Hematopoietic multipotent progenitor cell treated with erythropoietin and hydrocortisone succinate and interleukin-3 and kit ligand, for 8 days (in vitro differentiated cells): ENCODE measurements at regions not wholly inside any gene's neighbourhood (a gene's known extent, or its start where the extent isn't known, plus 50 kb on each side); places are given as distances from the start of the nearest gene placed in this dataset.
"Not testable (repeated sequence)": the region's sequence is repeated elsewhere in the genome, so short reads cannot be mapped to it uniquely, and the experiment has no call there.

Experiments used
- DNase-seq: peaks from one replicate; pipeline ENCODE4 v3.0.0-alpha.2; 2015

DNA sequence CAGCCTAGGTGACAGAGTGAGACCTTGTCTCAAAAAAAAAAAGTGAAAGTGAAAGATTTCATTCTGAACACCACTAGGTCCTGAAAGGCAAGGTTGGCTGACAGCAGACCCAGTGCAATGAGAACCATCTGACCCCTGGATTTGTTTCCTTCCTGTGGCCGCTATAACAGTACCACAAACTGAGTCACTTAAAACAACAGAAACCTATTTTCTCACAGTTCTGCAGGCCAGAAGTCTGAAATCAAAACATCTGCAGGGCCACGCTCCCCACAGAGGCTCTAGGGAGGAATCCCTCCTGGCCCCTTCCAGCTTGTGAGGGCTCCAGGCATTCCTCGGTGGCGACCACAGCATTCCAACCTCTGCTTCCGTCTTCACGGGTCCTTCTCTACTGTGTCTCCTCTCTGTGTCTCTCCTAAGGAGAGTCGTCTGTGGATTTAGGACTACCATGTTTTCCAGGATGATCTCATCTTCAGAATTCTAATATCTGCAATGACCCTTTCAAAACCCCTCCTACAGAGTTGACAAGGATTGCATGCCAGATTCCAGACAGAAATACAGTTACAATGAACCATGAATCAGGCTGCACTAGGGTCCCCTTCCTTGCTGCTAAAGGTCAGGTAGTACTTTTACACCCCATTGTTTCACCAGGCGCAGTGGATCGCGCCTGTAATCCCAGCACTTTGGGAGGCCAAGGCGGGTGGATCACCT, 78.0 kb upstream of the ADGRL1 start:
- DNase-seq = not testable (repeated sequence)

DNA sequence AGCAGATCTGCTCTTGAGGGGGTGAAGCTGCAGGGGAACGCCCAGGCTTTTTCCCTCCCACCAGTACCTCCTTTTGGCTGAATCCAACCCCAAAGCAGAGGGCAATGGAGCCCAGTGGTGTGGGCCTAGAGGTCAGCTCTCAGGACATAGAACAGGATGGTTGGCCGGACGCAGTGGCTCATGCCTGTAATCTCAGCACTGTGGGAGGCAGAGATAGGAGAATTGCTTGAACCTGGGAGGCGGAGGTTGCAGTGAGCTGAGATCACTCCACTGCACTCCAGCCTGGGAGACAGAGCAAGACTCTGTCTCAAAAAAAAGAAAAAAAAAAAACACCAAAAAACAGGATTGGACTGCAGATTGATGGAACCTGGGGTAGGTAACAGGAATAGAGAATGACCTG, 73.3 kb upstream of the ADGRL1 start:
- DNase-seq = not testable (repeated sequence)

DNA sequence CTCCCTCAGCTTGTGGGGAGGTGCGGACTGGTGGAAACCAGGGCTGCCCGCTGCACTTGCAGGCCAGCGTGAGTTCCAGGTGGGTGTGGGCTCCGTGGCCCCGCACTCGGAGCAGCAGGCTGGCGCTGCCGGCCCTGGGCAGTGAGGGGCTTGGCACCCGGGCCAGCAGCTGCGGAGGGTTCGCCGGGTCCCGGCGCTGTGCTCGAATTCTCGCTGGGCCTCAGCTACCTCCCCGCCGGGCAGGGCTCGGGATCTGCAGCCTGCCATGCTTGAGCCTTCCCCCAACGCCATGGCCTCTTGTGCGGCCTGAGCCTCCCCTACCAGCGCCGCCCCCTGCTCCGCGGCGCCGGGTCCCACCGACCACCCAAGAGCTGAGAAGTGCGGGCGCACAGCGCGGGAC, 71.6 kb upstream of the ADGRL1 start:
- no peak for DNase-seq

DNA sequence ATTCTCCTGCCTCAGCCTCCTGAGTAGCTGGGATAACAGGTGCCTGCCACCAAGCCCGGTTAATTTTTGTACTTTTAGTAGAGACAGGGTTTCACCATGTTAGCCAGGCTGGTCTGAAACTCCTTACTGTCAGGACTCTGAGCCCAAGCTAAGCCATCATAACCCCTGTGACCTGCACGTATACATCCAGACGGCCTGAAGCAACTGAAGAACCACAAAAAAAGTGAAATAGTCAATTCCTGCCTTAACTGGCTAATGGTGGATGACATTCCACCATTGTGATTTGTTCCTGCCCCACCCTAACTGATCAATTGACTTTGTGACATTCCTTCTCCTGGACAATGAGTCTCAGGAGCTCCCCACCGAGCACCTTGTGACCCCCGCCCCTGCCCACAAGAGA, 69.9 kb upstream of the ADGRL1 start:
- DNase-seq = not testable (repeated sequence)

DNA sequence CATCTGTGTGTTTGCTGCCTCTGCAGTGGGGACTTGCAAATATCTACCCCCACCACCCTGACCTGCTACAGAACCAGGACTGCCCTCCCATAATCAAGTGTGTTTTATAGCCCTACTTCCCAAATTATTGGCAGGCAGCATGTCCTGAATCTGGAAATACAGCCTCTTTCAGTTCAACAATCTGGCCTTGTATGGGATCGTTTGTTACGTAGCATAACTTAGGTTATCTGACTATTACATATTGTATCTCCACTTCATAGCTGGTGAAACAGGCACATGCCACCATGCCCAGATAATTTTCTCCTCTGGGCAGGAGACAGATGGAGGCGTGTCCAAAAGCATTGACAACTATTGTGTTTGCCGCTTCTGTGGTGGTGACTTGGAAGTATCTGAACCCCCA, 66.7 kb upstream of the ADGRL1 start:
- no peak for DNase-seq

DNA sequence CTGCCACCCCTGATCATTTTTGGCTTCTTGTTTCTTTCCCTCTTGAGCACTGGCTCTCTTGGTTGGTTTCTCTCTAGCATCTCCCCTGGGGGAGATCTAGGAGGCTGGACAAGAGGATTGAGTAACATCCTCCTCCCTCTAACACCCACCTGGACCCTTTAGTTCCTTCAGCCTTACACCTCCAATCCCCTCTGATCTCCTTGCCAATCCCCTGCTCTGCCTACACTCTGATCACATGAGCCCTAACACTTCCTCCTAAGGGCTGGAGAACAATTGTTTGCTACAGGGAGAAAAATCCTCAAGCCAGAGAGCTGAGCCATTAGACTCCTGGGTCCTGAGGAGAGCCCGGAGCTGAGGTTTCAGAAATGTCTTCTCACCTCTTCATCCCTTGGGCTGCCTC, 65.9 kb upstream of the ADGRL1 start:
- DNase-seq = no peak

DNA sequence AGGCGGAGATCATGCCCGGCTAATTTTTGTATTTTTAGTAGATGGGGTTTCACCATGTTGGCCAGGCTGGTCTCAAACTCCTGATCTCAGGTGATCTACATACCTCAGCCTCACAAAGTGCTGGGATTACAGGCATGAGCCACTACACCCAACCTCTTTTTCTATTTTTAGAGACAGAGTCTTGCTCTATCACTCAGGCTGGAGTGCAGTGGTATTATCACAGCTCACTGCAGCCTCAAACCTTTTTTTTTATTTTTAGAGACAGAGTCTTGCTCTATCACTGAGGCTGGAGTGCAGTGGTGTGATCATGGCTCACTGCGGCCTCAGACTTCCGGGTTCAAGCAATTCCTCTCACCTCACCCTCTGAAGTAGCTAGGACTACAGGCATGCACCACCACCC, 64.6 kb upstream of the ADGRL1 start:
- not testable (repeated sequence) for DNase-seq

DNA sequence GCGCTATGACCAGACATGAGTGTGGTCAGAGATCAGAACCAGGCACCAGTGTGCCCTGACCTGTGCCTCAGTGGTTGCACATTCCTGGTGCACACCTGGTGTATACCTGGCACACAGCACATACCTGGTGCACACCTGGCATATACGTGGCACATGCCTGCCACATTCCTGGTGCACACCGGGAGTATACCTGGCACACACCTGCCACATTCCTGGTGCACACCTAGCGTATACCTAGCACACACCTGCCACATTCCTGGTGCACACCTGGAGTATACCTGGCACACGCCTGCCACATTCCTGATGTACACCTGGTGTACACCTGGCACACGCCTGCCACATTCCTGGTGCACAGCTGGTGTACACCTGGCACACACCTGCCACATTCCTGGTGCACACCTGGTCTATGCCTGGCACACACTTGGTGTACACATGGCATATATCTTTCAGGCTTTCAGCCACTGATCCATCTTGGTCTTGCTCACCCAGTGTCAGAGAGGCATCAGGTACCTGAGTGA, 61.3 kb upstream of the ADGRL1 start:
- DNase-seq = no peak

DNA sequence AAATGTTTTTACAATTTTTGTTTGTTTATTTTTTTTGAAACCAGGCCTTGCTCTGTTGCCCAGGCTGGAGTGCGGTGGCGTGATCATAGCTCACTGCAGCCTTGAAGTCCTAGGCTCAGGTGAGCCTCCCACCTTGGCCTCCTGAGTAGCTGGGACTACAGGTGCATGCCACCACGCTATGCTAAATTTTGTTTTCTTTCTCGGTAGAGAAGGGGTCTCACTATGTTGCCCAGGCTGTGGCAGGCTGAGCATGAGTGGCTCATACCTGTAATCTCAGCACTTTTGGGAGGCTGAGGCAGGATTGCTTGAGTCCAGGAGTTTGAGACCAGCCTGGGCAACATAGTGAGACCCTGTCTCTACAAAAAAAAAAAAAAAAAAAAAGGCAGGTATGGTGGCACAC, 60.2 kb upstream of the ADGRL1 start:
- not testable (repeated sequence) for DNase-seq

DNA sequence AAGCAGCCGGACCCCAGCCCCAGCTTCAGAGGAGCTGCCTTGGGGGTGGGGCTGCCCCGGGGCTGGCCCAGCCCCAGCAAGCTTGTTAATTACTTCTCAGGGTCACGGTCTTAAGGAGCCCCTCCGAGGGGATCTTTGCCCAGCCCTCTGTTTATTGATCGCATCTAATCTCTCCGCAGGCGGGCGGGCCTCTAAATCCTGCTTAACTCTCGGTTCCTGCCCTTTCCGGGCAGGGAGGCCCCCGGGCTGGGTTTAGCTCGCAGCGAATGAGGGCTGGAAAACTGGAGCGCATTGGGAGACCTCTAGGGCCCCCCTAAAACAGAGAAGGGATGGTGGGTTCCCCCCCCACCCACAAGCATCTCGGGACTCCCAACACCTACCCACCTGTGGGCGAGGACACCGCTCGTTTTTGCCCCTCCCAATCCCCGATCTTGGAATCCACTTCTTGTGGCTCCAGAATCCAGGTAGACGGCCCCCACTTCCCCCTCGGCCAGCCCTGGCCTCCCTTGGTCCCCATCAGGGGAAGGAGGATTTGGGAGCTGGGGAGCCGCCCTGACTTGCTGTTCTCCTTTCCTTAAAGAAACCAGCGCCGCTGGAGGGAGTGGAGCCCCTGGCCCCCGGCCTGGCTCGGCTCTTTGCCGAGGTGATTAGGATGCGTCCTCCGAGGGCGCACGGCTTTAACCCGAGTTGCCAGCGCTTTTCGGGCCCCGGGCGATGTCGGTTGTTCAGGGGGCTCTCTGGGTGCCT, 59.5 kb upstream of the ADGRL1 start:
- DNase-seq = no peak

DNA sequence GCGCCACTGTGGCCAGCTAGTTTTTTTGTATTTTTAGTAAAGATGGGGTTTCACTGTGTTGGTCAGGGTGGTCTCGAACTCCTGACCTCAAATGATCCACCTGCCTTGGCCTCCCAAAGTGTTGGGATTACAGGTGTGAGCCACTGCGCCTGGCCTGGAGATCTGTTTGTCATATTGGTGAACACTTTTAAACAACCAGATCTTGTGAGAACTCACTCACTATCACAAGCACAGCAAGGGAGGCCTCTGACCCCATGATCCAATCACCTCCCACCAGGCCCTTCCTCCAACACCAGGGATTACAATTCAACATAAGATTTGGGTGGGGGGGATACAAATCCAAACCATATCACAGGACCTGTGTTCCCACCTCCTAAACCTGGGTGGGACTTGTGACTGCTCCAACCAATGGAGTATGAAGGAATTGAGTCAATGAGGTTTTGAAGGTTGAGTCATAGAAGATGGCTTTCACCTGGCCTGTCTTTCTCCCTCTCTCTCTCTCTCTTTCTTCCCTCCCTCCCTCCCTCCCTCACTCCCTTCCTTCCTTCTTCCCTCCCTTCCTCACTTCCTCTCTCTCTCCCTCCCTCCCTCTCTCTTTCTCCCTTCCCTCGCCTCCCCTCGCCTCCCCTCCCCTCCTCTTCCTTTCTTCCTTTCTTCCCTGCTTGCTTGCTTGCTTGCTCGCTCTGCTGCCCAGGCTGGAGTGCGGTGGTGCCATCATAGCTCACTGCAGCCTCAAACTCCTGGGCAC, 50.1 kb upstream of the ADGRL1 start:
- not testable (repeated sequence) for DNase-seq
